Fibroblast of the aortic adventitia (primary cell): ENCODE measurements at regions not wholly inside any gene's neighbourhood (a gene's known extent, or its start where the extent isn't known, plus 50 kb on each side); places are given as distances from the start of the nearest gene placed in this dataset.

Experiments used
- DNase-seq: peaks from one replicate; pipeline ENCODE4 v3.0.0-alpha.2; 2010; ENCODE audit warnings: low read depth
- H3K4me3 ChIP-seq: 2 replicates; pipeline ENCODE4 v1.5.1; 2011; ENCODE audit warnings: low read depth, mild to moderate bottlenecking, control low read depth, low read length, moderate library complexity
- CTCF ChIP-seq: IDR thresholded peaks from 2 replicates; pipeline ENCODE4 v1.5.1; 2011; ENCODE audit warnings: mild to moderate bottlenecking, low read length, control low read depth, inconsistent platforms; ENCODE audit not compliant: insufficient read depth

DNA sequence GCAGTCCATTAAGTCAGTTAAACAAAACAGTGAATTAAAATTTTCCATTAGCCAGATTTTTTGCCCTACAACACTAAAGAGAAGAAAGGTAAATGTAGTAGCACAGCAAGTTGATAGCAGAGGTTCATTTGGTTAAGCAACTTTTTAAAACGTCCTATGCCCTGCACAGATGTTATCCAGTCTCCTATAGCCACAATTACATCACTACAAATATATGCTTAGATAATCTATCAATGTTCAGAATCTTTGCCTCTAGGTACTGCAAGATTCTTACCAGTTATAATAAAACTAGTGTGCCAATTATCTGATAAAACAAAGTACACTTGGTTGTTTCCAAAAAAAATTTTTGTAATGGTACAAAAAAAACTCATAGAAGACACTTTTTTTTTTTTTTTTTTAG, 175.5 kb upstream of the MYO3A start:
- no peak for TF ChIP-seq CTCF
- no peak overlapping the region for H3K4me3 ChIP-seq
- DNase-seq, result no peak

DNA sequence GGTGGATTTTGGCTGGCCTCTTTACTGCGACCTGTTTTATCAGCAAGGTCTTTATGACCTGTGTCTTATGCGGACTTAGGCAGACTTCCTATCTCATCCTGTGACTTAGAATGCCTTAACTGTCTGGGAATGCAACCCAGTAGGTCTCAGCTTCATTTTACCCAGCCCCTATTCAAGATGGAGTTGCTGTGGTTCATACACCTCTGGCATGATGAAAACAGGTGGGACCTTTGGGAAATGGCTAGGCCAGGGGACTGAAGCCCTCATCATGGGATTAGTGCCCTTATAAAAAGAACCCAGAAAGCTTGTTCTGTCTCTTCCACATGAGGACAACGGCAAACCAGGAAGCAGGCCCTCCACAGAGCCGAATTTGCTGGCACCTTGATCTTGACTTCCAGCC, 172.1 kb upstream of the MYO3A start:
- H3K4me3 ChIP-seq, result no peak overlapping the region
- DNase-seq, result no peak
- no peak for TF ChIP-seq CTCF

GRCh38 chr10:25766213-25766612, 167.8 kb upstream of the MYO3A start:
- no peak for TF ChIP-seq CTCF
- DNase-seq, result no peak
- no peak overlapping the region for H3K4me3 ChIP-seq

DNA sequence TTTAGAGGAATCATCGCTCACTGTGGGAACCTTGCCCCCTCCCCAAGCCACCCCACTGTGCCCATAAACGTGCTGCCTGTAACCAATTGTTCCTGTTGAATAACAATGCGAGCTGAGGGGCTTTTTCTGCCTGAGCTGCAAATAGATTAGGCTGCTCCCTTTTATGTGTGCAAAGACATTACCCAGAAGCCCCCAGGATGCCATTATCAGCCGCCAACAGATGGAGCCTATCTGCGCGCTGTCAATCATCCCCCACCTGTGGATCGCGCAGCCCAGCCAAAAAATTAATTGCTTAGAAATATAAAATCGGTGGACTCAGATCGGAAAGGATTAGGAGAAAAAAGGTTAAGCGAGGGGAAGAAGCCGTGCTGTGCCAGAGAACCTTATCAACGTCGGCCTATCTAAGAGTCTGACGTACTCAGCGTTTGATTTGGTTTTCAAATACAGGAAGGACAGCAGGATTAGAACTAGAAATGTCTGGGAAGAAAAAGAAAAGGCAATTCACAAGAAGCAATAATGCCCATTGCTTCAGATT, 167.3 kb upstream of the MYO3A start:
- no peak overlapping the region for H3K4me3 ChIP-seq

GRCh38 chr10:25768167-25768566, 165.9 kb upstream of the MYO3A start:
- no peak for TF ChIP-seq CTCF
- no peak for DNase-seq
- H3K4me3 ChIP-seq, result no peak overlapping the region

More for the DNA sequence above, 167.3 kb upstream of the MYO3A start:
- no peak for TF ChIP-seq CTCF
- no peak for DNase-seq

DNA sequence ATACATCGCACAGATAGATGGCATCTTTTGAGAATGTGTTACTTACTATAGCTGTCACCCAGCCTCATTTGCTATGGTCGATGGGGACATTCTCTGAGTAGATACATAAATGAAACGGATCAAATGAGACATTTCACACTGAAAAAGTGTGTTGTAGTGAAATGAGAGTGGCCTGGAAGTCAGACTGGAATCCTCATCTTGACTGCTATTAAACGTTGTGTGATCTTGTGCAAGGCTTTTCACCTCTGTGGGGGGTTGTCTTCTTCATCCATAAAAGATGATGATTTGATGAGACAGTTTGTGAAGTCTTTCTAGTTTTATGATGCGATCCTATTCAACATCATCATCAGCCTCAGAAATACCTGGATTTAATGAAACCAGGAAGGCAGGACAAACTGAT, 155.4 kb upstream of the MYO3A start:
- DNase-seq, result no peak
- no peak overlapping the region for H3K4me3 ChIP-seq
- no peak for TF ChIP-seq CTCF

- no peak overlapping the region for H3K4me3 ChIP-seq
- no peak for DNase-seq
- no peak for TF ChIP-seq CTCF
Measured at GRCh38 chr10:25786161-25786560, 147.9 kb upstream of the MYO3A start.
